Gastroesophageal sphincter (tissue), 3 donors: ENCODE measurements at regions not wholly inside any gene's neighbourhood (a gene's known extent, or its start where the extent isn't known, plus 50 kb on each side); places are given as distances from the start of the nearest gene placed in this dataset.

ENCODE experiments used
- EP300 ChIP-seq: sonication (generic); formaldehyde crosslinking; IDR thresholded peaks from one replicate; pipeline ENCODE4 v1.6.1; 2017; ENCODE audit warnings: antibody characterized with exemption, mild to moderate bottlenecking
- POLR2A ChIP-seq, 2 donors: fragments of 450-650 bp; IDR thresholded peaks; one replicate each; pipeline ENCODE4 v1.6.1; 2017; ENCODE audit warnings: antibody characterized with exemption in 2 of 2, mild to moderate bottlenecking in 2 of 2, moderate library complexity in 1 of 2
- POLR2AphosphoS5 ChIP-seq: sonication (generic); formaldehyde crosslinking; IDR thresholded peaks from one replicate; pipeline ENCODE4 v1.6.1; 2017; ENCODE audit warnings: antibody characterized with exemption
- TF ChIP-seq, protein P1 (sequence below), 4 experiments: fragments of 200-600 bp in 2 of 4; fragments of 450-650 bp in 2 of 4; sonication (generic) in 1 of 4; IDR thresholded peaks; one replicate each; pipeline ENCODE4 v1.5.1; 2017 to 2019; ENCODE audit warnings: antibody characterized with exemption in 4 of 4, mild to moderate bottlenecking in 2 of 4, moderate library complexity in 2 of 4

DNA sequence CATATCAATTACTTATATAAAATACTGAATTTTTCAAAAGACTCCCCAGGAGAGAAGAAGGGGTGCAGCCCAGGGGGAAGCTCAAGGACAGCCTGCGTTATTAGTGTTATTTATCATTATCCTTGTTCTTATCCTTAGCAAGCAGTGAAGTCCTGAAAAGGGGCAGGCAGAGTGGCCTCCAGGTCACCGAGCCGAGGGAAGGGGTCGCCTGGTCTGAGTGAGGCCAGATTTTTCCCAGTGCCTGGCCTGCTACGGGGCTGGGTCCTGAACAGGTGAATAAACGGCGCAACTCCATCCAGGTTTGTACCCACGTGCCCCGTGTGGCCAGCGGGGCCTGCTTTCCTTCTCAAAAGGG is 123.7 kb downstream of the BRD1 start:
- TF ChIP-seq, protein P1, sequence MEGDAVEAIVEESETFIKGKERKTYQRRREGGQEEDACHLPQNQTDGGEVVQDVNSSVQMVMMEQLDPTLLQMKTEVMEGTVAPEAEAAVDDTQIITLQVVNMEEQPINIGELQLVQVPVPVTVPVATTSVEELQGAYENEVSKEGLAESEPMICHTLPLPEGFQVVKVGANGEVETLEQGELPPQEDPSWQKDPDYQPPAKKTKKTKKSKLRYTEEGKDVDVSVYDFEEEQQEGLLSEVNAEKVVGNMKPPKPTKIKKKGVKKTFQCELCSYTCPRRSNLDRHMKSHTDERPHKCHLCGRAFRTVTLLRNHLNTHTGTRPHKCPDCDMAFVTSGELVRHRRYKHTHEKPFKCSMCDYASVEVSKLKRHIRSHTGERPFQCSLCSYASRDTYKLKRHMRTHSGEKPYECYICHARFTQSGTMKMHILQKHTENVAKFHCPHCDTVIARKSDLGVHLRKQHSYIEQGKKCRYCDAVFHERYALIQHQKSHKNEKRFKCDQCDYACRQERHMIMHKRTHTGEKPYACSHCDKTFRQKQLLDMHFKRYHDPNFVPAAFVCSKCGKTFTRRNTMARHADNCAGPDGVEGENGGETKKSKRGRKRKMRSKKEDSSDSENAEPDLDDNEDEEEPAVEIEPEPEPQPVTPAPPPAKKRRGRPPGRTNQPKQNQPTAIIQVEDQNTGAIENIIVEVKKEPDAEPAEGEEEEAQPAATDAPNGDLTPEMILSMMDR (IDR thresholded peaks at IDR 0.05) = no peak
- TF ChIP-seq POLR2A (IDR thresholded peaks at IDR 0.05) (no peak), EP300 (no peak), POLR2AphosphoS5 (no peak)
